HEK293 (cell line): ENCODE measurements at regions not wholly inside any gene's neighbourhood (a gene's known extent, or its start where the extent isn't known, plus 50 kb on each side); places are given as distances from the start of the nearest gene placed in this dataset.

ENCODE experiments used
- BCL11A ChIP-seq: fragments of 450-650 bp; formaldehyde crosslinking; IDR thresholded peaks from 2 replicates; pipeline ENCODE4 v1.5.1; 2016; ENCODE audit warnings: low read depth, missing biosample characterization, missing genetic modification characterization
- RBAK ChIP-seq: fragments of 450-650 bp; formaldehyde crosslinking; IDR thresholded peaks from 2 replicates; pipeline ENCODE4 v1.5.1; 2016; ENCODE audit warnings: missing biosample characterization, missing genetic modification characterization
- ZBTB21 ChIP-seq: fragments of 450-650 bp; formaldehyde crosslinking; IDR thresholded peaks from 2 replicates; pipeline ENCODE4 v1.5.1; 2017; ENCODE audit warnings: missing biosample characterization, missing genetic modification characterization
- ZBTB8A ChIP-seq: fragments of 450-650 bp; formaldehyde crosslinking; IDR thresholded peaks from 2 replicates; pipeline ENCODE4 v1.5.1; 2016; ENCODE audit warnings: missing biosample characterization, missing genetic modification characterization
- ZNF274 ChIP-seq, 2 experiments: fragments of 200-500 bp in 1 of 2; fragments of 450-650 bp in 1 of 2; sonication (Bioruptor generic) in 1 of 2; formaldehyde crosslinking in 1 of 2; IDR thresholded peaks; 2 replicates each; pipeline versions ENCODE4 v1.5.1 to v1.6.1; 2014 to 2016; ENCODE audit warnings: borderline replicate concordance in 1 of 2, inconsistent platforms in 1 of 2, low read length in 1 of 2, missing biosample characterization in 1 of 2, missing genetic modification characterization in 1 of 2
- ZNF335 ChIP-seq: fragments of 450-650 bp; formaldehyde crosslinking; conservative IDR thresholded peaks from 2 replicates; pipeline ENCODE4 v1.5.1; 2016; ENCODE audit warnings: missing biosample characterization, missing genetic modification characterization
- ZNF544 ChIP-seq: fragments of 450-650 bp; formaldehyde crosslinking; IDR thresholded peaks from 2 replicates; pipeline ENCODE4 v1.5.0; 2017; ENCODE audit warnings: missing biosample characterization, missing genetic modification characterization
- ZNF549 ChIP-seq: fragments of 450-650 bp; IDR thresholded peaks from 2 replicates; pipeline ENCODE4 v1.5.1; 2018; ENCODE audit warnings: missing biosample characterization, missing genetic modification characterization, mild to moderate bottlenecking, inconsistent platforms, moderate library complexity
- ZNF707 ChIP-seq: fragments of 450-650 bp; formaldehyde crosslinking; IDR thresholded peaks from 2 replicates; pipeline ENCODE4 v1.5.1; 2016; ENCODE audit warnings: missing biosample characterization, missing genetic modification characterization
- TF ChIP-seq, protein P1 (sequence below): fragments of 450-650 bp; formaldehyde crosslinking; IDR thresholded peaks from 2 replicates; pipeline ENCODE4 v1.5.1; 2016; ENCODE audit warnings: missing biosample characterization, missing genetic modification characterization
- TF ChIP-seq, protein P2 (sequence below): fragments of 450-650 bp; formaldehyde crosslinking; IDR thresholded peaks from 2 replicates; pipeline ENCODE4 v1.5.1; 2016; ENCODE audit warnings: missing biosample characterization, missing genetic modification characterization
- TF ChIP-seq, protein P3 (sequence below): fragments of 450-650 bp; IDR thresholded peaks from 2 replicates; pipeline ENCODE4 v1.5.1; 2018; ENCODE audit warnings: missing biosample characterization, missing genetic modification characterization

DNA sequence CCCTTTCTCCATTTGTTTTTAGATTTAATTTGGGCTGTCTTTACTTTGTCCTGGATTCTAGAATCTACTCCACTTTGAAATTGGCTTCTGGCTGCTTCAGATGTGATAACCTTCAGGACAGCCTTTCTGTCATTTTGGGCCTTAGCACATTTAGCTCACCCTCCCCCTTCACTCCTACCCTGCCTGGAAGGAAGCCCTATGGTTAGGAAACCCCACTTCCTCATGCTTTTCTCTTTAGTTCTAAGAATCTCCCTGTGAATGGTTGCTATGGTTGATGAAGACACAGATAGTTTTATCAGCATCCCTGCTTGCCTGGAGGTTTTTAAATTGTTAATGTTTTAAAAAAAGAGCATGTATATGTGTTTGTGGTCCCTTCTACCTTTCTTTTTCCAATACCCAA is 100.7 kb upstream of the PTPN13 start:
- TF ChIP-seq BCL11A (no peak), ZBTB21 (tag by site-specific recombination) (no peak), ZNF274 (IDR thresholded peaks at IDR 0.05; ENCODE audit: low read length) (no peak), ZNF274 (tag by site-specific recombination; IDR thresholded peaks at IDR 0.05; ENCODE audit: borderline replicate concordance) (no peak), ZNF549 (no peak), ZNF335 (tag by site-specific recombination) (no peak), RBAK (tag by site-specific recombination) (no peak), ZNF707 (no peak), ZNF544 (no peak), ZBTB8A (tag by site-specific recombination) (no peak)
- TF ChIP-seq, protein P1, sequence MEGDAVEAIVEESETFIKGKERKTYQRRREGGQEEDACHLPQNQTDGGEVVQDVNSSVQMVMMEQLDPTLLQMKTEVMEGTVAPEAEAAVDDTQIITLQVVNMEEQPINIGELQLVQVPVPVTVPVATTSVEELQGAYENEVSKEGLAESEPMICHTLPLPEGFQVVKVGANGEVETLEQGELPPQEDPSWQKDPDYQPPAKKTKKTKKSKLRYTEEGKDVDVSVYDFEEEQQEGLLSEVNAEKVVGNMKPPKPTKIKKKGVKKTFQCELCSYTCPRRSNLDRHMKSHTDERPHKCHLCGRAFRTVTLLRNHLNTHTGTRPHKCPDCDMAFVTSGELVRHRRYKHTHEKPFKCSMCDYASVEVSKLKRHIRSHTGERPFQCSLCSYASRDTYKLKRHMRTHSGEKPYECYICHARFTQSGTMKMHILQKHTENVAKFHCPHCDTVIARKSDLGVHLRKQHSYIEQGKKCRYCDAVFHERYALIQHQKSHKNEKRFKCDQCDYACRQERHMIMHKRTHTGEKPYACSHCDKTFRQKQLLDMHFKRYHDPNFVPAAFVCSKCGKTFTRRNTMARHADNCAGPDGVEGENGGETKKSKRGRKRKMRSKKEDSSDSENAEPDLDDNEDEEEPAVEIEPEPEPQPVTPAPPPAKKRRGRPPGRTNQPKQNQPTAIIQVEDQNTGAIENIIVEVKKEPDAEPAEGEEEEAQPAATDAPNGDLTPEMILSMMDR, result no peak
- TF ChIP-seq, protein P2, sequence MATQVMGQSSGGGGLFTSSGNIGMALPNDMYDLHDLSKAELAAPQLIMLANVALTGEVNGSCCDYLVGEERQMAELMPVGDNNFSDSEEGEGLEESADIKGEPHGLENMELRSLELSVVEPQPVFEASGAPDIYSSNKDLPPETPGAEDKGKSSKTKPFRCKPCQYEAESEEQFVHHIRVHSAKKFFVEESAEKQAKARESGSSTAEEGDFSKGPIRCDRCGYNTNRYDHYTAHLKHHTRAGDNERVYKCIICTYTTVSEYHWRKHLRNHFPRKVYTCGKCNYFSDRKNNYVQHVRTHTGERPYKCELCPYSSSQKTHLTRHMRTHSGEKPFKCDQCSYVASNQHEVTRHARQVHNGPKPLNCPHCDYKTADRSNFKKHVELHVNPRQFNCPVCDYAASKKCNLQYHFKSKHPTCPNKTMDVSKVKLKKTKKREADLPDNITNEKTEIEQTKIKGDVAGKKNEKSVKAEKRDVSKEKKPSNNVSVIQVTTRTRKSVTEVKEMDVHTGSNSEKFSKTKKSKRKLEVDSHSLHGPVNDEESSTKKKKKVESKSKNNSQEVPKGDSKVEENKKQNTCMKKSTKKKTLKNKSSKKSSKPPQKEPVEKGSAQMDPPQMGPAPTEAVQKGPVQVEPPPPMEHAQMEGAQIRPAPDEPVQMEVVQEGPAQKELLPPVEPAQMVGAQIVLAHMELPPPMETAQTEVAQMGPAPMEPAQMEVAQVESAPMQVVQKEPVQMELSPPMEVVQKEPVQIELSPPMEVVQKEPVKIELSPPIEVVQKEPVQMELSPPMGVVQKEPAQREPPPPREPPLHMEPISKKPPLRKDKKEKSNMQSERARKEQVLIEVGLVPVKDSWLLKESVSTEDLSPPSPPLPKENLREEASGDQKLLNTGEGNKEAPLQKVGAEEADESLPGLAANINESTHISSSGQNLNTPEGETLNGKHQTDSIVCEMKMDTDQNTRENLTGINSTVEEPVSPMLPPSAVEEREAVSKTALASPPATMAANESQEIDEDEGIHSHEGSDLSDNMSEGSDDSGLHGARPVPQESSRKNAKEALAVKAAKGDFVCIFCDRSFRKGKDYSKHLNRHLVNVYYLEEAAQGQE (tag by site-specific recombination), result no peak
- TF ChIP-seq, protein P3, sequence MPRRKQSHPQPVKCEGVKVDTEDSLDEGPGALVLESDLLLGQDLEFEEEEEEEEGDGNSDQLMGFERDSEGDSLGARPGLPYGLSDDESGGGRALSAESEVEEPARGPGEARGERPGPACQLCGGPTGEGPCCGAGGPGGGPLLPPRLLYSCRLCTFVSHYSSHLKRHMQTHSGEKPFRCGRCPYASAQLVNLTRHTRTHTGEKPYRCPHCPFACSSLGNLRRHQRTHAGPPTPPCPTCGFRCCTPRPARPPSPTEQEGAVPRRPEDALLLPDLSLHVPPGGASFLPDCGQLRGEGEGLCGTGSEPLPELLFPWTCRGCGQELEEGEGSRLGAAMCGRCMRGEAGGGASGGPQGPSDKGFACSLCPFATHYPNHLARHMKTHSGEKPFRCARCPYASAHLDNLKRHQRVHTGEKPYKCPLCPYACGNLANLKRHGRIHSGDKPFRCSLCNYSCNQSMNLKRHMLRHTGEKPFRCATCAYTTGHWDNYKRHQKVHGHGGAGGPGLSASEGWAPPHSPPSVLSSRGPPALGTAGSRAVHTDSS (tag by site-specific recombination), result no peak
